ENCODE measurements at regions not wholly inside any gene's neighbourhood (a gene's known extent, or its start where the extent isn't known, plus 50 kb on each side); places are given as distances from the start of the nearest gene placed in this dataset.
"Not testable (repeated sequence)": the region's sequence is repeated elsewhere in the genome, so short reads cannot be mapped to it uniquely, and the experiment has no call there.

DNA sequence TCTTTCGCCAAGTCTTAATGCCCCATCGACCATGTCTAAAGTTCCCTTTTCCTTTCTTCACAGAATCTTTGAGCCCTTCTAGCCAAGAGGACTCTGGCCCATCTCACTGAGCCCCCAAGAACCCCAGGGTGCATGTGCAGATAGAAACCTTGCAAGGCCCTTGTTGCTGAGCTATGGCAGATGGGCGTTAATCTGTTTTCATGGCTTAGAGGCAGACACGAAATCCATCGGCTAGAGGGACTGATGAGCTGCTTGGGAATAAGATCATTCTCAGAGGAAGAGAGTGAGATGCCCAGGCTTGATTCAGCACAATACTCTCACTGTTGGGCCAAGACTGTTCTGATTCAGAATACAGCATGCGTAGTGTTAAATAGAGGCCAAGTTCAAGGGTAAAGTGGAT, 262.5 kb upstream of the C9orf72 start:
- H3K4me3 ChIP-seq (replicated peaks; ENCODE audit: low read depth, low read length), result no peak overlapping the region
- TF ChIP-seq, protein P1, sequence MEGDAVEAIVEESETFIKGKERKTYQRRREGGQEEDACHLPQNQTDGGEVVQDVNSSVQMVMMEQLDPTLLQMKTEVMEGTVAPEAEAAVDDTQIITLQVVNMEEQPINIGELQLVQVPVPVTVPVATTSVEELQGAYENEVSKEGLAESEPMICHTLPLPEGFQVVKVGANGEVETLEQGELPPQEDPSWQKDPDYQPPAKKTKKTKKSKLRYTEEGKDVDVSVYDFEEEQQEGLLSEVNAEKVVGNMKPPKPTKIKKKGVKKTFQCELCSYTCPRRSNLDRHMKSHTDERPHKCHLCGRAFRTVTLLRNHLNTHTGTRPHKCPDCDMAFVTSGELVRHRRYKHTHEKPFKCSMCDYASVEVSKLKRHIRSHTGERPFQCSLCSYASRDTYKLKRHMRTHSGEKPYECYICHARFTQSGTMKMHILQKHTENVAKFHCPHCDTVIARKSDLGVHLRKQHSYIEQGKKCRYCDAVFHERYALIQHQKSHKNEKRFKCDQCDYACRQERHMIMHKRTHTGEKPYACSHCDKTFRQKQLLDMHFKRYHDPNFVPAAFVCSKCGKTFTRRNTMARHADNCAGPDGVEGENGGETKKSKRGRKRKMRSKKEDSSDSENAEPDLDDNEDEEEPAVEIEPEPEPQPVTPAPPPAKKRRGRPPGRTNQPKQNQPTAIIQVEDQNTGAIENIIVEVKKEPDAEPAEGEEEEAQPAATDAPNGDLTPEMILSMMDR (IDR thresholded peaks at IDR 0.05; ENCODE audit: low read length, missing control alignments), result no peak
- DNase-seq (ENCODE audit: low read depth), result no peak

DNA sequence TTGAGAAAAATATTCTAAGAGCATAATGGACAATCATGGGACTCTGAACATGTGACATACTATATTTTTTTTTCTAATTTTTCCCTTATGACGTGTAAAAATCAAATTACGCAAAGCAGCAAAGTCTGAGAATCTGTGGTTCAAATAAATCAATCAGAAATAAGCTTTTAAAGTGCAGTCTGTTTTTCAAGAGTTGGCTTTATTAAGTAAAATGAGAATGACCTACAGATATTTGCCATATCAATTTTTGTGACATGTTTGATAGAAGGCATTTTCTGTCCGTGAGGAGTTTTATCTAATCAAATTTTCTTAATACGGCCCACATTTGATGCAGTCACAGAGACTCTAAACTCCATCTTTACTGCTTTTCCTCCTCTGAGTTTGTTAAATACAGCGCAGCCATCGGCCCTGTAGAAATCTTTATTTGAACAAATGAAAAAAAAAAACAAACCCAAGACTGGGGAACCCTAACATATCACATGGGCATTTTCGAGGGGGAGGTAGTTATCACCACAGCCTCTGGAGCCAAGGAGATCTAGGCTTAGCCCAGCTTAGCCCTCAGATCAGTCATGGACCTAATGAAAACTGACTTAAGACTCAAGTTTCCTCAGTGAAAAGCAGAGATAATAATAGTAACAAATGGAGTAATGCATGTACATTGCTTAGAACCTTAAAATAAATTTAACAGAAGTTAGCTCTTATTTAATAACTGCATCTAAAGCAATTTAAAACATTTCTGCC, 263.6 kb upstream of the C9orf72 start:
- no peak for DNase-seq (ENCODE audit: low read depth)
- TF ChIP-seq, protein P1 (IDR thresholded peaks at IDR 0.05; ENCODE audit: low read length, missing control alignments), result no peak
- H3K4me3 ChIP-seq (replicated peaks; ENCODE audit: low read depth, low read length), result no peak overlapping the region

DNA sequence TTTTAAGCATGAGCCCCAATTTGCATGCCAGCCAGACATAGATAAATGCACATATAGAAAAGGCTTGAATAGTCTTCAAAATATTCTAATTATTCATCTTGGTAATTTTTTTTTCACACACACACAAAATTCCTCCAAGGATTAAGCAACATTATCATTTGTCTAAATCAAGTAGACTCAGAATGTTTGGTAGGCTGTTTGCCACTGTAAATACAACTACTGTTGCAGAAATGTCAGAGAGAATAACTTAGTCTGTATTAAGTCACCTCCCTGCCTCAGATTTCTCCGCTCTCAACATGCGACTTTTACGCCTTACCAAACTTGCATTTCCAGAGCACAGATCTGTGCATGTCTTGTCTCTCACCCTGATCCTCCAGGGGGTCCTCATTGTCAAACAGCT, 265.6 kb upstream of the C9orf72 start:
- TF ChIP-seq, protein P1 (IDR thresholded peaks at IDR 0.05; ENCODE audit: low read length, missing control alignments), result no peak
- DNase-seq (ENCODE audit: low read depth), result no peak
- H3K4me3 ChIP-seq (replicated peaks; ENCODE audit: low read depth, low read length), result no peak overlapping the region

DNA sequence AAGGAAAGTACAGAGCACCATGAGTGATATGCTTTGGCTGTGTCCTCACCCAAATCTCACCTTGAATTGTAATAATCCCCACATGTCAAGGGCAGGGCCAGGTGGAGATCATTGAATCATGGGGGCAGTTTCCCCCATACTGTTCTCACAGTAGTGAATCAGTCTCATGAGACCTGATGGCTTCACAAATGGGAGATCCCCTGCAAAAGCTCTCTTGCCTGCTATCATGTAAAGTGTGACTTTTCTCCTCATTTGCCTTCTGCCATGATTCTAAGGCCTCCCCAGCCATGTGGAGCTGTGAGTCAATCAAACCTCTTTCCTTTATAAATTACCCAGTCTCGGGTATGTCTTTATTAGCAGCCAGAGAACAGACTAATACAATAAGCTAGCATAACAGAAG, 266.5 kb upstream of the C9orf72 start:
- H3K4me3 ChIP-seq (replicated peaks; ENCODE audit: low read depth, low read length); DNase-seq (ENCODE audit: low read depth): not testable (repeated sequence)

DNA sequence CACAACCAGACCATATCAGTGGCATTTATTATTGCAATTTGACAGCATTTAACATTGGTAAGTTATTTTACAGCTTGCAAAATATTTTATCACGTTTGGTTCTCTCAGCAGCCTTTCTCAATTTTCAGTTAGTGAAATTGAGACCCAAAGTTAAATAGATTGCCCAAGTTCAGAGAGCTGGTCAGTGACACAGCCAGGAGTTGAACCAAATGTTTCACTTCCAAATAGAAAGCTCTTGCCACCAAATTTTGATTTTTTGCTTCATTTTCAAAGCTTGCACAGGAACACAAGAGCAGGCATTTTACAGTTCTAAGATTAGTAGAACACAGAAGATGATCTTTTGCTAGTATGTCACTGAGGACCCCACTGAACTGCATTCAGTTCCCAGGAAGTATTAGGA, 271.5 kb upstream of the C9orf72 start:
- no peak for DNase-seq (ENCODE audit: low read depth)
- TF ChIP-seq, protein P1 (IDR thresholded peaks at IDR 0.05; ENCODE audit: low read length, missing control alignments), result no peak
- no peak overlapping the region for H3K4me3 ChIP-seq (replicated peaks; ENCODE audit: low read depth, low read length)

DNA sequence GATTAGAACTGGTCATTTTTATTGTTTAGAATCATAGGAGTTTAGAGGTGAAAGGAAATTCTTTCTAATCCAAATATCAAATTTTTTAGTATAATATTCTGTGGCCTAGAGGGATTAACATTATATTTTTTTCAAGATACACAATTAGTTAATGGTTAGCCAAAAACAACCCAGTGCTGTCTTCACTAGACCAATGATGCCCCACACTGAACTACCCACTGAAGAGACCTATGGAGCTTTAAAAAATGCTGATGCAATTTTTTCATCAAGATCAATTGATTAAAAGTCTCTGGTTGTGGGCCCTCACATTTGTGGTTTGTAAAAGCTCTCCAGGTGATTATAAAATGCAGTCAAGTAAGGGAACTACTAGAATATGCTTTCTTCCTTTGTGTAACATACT, 274.1 kb upstream of the C9orf72 start:
- no peak overlapping the region for H3K4me3 ChIP-seq (replicated peaks; ENCODE audit: low read depth, low read length)
- DNase-seq (ENCODE audit: low read depth), result no peak
- TF ChIP-seq, protein P1 (IDR thresholded peaks at IDR 0.05; ENCODE audit: low read length, missing control alignments), result no peak

DNA sequence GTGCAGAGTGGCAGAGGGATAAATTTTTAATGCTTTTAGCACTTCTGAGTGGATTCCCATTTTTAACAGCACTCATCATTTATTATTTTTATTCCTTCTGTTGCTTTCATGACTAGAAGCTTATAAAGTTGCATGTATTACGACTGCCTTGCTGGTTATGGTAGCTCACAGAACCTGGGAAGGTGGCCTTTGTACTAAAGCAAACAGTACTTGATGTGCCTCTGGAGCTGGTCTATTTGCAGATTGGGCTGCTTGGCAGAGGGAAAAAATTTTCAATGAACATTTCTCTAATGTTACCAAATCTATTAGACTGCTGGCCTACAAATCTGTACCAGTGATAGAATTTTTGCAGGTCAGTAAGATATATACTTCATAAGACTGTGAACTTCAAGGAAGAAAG, 274.5 kb upstream of the C9orf72 start:
- no peak for DNase-seq (ENCODE audit: low read depth)
- TF ChIP-seq, protein P1 (IDR thresholded peaks at IDR 0.05; ENCODE audit: low read length, missing control alignments), result no peak
- no peak overlapping the region for H3K4me3 ChIP-seq (replicated peaks; ENCODE audit: low read depth, low read length)

All from fibroblast of pulmonary artery (primary cell).